ENCODE measurements at regions not wholly inside any gene's neighbourhood (a gene's known extent, or its start where the extent isn't known, plus 50 kb on each side); places are given as distances from the start of the nearest gene placed in this dataset.

DNA sequence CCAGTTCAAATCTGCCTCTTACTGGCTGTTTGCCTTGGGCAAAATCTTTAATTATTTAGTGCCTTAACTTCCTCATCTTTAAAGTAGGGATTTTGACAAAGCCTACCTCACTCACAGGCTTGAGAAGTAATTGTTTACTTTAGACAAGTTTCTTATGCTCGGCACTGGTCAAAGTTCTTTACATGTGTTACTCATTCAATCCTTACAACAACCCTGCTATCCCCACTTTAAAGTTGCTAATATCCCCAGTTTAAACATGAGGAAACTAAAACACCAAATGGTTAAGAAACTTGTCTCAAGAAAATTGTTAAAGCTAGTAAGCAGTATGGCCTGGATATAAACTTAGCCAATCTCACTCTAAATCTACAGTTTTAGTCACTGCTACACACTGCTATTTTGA, 204.0 kb upstream of the AVPR1A start:
- H3K4me3 ChIP-seq (ENCODE audit: low read depth, low read length, poor library complexity, severe bottlenecking): no peak overlapping the region
- no peaks in the 10 kb centered on the region for H4K20me1 ChIP-seq (ENCODE audit: insufficient read depth, low read length)
- no peaks in the 10 kb centered on the region for H3K36me3 ChIP-seq (ENCODE audit: insufficient read depth, low read length)
- TF ChIP-seq EZH2 (IDR thresholded peaks at IDR 0.05; ENCODE audit: borderline replicate concordance, low read length): no peak
- TF ChIP-seq, protein P1, sequence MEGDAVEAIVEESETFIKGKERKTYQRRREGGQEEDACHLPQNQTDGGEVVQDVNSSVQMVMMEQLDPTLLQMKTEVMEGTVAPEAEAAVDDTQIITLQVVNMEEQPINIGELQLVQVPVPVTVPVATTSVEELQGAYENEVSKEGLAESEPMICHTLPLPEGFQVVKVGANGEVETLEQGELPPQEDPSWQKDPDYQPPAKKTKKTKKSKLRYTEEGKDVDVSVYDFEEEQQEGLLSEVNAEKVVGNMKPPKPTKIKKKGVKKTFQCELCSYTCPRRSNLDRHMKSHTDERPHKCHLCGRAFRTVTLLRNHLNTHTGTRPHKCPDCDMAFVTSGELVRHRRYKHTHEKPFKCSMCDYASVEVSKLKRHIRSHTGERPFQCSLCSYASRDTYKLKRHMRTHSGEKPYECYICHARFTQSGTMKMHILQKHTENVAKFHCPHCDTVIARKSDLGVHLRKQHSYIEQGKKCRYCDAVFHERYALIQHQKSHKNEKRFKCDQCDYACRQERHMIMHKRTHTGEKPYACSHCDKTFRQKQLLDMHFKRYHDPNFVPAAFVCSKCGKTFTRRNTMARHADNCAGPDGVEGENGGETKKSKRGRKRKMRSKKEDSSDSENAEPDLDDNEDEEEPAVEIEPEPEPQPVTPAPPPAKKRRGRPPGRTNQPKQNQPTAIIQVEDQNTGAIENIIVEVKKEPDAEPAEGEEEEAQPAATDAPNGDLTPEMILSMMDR (IDR thresholded peaks at IDR 0.05; ENCODE audit: low read length): no peak
- H3K4me1 ChIP-seq (ENCODE audit: insufficient read depth, low read length, severe bottlenecking): peaks cover 15% of the 10 kb centered on the region
- H3K4me2 ChIP-seq (ENCODE audit: low read length): no peak overlapping the region
- H3K9ac ChIP-seq (ENCODE audit: low read length): no peak overlapping the region
- no peaks in the 10 kb centered on the region for H3F3A ChIP-seq (ENCODE audit: insufficient read depth, low read length)
- H3K79me2 ChIP-seq (ENCODE audit: insufficient read depth, low read length): no peaks in the 10 kb centered on the region
- H3K27ac ChIP-seq (ENCODE audit: low read depth, low read length, poor library complexity, severe bottlenecking): peak overlapping the region; percentile 17
- H2AFZ ChIP-seq (ENCODE audit: low read length): no peak overlapping the region
- no peaks in the 10 kb centered on the region for H3K9me2 ChIP-seq (ENCODE audit: low read depth, low read length)
- no peaks in the 10 kb centered on the region for H3K27me3 ChIP-seq (ENCODE audit: insufficient read depth, low read length)
- H3K9me3 ChIP-seq (ENCODE audit: low read length): no peaks in the 10 kb centered on the region

DNA sequence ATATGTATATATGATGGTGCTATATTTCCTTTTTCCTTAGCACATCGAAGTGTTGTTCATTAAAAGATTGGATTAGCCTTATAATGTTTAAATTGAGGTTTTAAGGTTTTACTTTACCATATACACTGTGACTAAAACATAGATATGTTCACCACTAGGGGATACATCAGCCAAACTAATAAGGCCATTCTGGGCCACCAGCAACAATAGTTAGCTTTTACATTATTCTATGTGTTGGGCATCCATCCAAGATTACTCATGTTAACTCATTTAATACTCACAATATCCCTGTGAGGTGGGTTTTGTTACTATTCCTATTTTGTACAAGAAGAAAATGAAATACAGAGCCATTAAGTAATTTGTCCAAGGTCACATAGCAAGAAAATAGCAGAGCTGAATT, 202.6 kb upstream of the AVPR1A start:
- Histone ChIP-seq H3K9ac (ENCODE audit: low read length) (no peak overlapping the region), H4K20me1 (ENCODE audit: insufficient read depth, low read length) (no peaks in the 10 kb centered on the region), H3K4me2 (ENCODE audit: low read length) (no peak overlapping the region), H3K27me3 (ENCODE audit: insufficient read depth, low read length) (no peaks in the 10 kb centered on the region), H3K36me3 (ENCODE audit: insufficient read depth, low read length) (no peaks in the 10 kb centered on the region), H3K4me3 (ENCODE audit: low read depth, low read length, poor library complexity, severe bottlenecking) (no peak overlapping the region), H3K9me3 (ENCODE audit: low read length) (no peaks in the 10 kb centered on the region), H3F3A (ENCODE audit: insufficient read depth, low read length) (no peaks in the 10 kb centered on the region), H3K4me1 (ENCODE audit: insufficient read depth, low read length, severe bottlenecking) (peaks cover 15% of the 10 kb centered on the region), H3K9me2 (ENCODE audit: low read depth, low read length) (no peaks in the 10 kb centered on the region), H3K27ac (ENCODE audit: low read depth, low read length, poor library complexity, severe bottlenecking) (peak overlapping the region; percentile 50), H3K79me2 (ENCODE audit: insufficient read depth, low read length) (no peaks in the 10 kb centered on the region), H2AFZ (ENCODE audit: low read length) (no peak overlapping the region)
- TF ChIP-seq, protein P1 (IDR thresholded peaks at IDR 0.05; ENCODE audit: low read length): peak; percentile 17; the same call in 1 of the 2 replicates
- TF ChIP-seq EZH2 (IDR thresholded peaks at IDR 0.05; ENCODE audit: borderline replicate concordance, low read length): no peak

DNA sequence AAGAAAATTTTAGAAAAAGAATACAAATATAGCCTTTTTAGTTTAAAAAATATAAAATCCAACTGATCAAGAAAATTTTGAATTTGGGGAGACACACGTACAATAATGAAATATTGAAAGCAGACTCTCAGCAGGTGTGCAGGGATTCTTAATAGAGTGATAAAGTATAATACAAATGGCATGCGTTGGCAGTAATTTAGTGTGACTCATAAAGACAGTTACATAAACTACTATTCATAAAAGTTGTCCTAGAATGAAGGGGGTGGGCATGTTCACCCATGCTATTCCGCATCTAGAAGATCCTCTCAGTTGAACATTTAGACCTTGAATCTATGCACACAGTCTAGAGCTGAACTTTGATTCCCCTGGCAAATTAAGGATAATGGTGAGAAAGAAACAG, 200.4 kb upstream of the AVPR1A start:
- Histone ChIP-seq H3K4me2 (ENCODE audit: low read length) (no peak overlapping the region), H3K9me3 (ENCODE audit: low read length) (no peaks in the 10 kb centered on the region), H3F3A (ENCODE audit: insufficient read depth, low read length) (no peaks in the 10 kb centered on the region), H3K79me2 (ENCODE audit: insufficient read depth, low read length) (no peaks in the 10 kb centered on the region), H3K4me3 (ENCODE audit: low read depth, low read length, poor library complexity, severe bottlenecking) (no peak overlapping the region), H3K9me2 (ENCODE audit: low read depth, low read length) (no peaks in the 10 kb centered on the region), H2AFZ (ENCODE audit: low read length) (no peak overlapping the region), H3K27ac (ENCODE audit: low read depth, low read length, poor library complexity, severe bottlenecking) (no peak overlapping the region), H3K36me3 (ENCODE audit: insufficient read depth, low read length) (no peaks in the 10 kb centered on the region), H3K27me3 (ENCODE audit: insufficient read depth, low read length) (no peaks in the 10 kb centered on the region), H4K20me1 (ENCODE audit: insufficient read depth, low read length) (no peaks in the 10 kb centered on the region), H3K4me1 (ENCODE audit: insufficient read depth, low read length, severe bottlenecking) (peaks cover 15% of the 10 kb centered on the region), H3K9ac (ENCODE audit: low read length) (no peak overlapping the region)
- TF ChIP-seq, protein P1 (IDR thresholded peaks at IDR 0.05; ENCODE audit: low read length): no peak
- no peak for TF ChIP-seq EZH2 (IDR thresholded peaks at IDR 0.05; ENCODE audit: borderline replicate concordance, low read length)
